K562 (cell line): ENCODE measurements at regions not wholly inside any gene's neighbourhood (a gene's known extent, or its start where the extent isn't known, plus 50 kb on each side); places are given as distances from the start of the nearest gene placed in this dataset.

Experiments
- CBFA2T2 ChIP-seq: fragments of 450-650 bp; conservative IDR thresholded peaks from 2 replicates; pipeline ENCODE4 v1.6.1; 2017; ENCODE audit warnings: mild to moderate bottlenecking
- CHD1 ChIP-seq: fragments of 200-600 bp; sonication (generic); IDR thresholded peaks from one replicate; pipeline ENCODE4 v1.6.1; 2012; ENCODE audit warnings: mild to moderate bottlenecking, moderate library complexity, low read length, inconsistent platforms
- ESRRB ChIP-seq: fragments of 250-450 bp; sonication (Bioruptor Pico); IDR thresholded peaks from 2 replicates; pipeline ENCODE4 v1.5.0; 2020; ENCODE audit warnings: mild to moderate bottlenecking, moderate library complexity, borderline replicate concordance
- NFRKB ChIP-seq: fragments of 450-650 bp; IDR thresholded peaks from 2 replicates; pipeline ENCODE4 v1.6.1; 2016; ENCODE audit warnings: low read depth
- PCBP1 ChIP-seq: fragments of 200-400 bp; formaldehyde crosslinking; IDR thresholded peaks from 2 replicates; pipeline ENCODE4 v1.6.1; 2018; ENCODE audit warnings: mild to moderate bottlenecking, low read depth, low read length; ENCODE audit not compliant: poor library complexity, severe bottlenecking
- POLR2A ChIP-seq: fragments of 450-650 bp; conservative IDR thresholded peaks from 2 replicates; pipeline ENCODE4 v1.6.1; 2016
- SIRT6 ChIP-seq: IDR thresholded peaks from one replicate; pipeline ENCODE4 v1.6.1; 2012; ENCODE audit warnings: low read depth, mild to moderate bottlenecking, control low read depth, inconsistent platforms, low read length, moderate library complexity
- SMC3 ChIP-seq: conservative IDR thresholded peaks from 2 replicates; pipeline ENCODE4 v1.6.1; 2011; ENCODE audit warnings: low read depth, low read length, improper control_type of control experiment; ENCODE audit not compliant: insufficient read depth
- SNIP1 ChIP-seq: fragments of 450-650 bp; IDR thresholded peaks from 2 replicates; pipeline ENCODE4 v1.7.1; 2017; ENCODE audit warnings: low read depth, mild to moderate bottlenecking
- TCF7 ChIP-seq: sonication (generic); IDR thresholded peaks from 2 replicates; pipeline ENCODE4 v1.6.1; 2016; ENCODE audit warnings: antibody characterized with exemption, borderline replicate concordance
- TF ChIP-seq, protein P1 (sequence below): fragments of 450-650 bp; conservative IDR thresholded peaks from 2 replicates; pipeline ENCODE4 v1.6.1; 2016; ENCODE audit warnings: missing genetic modification characterization, low read depth, mild to moderate bottlenecking, control low read depth, missing compliant biosample characterization
- TF ChIP-seq, protein P2 (sequence below): fragments of 200-600 bp; sonication (generic); IDR thresholded peaks from one replicate; pipeline ENCODE4 v1.6.1; 2012; ENCODE audit warnings: mild to moderate bottlenecking, low read depth, low read length, inconsistent platforms
- TF ChIP-seq, protein P3 (sequence below): fragments of 250-450 bp; sonication (Bioruptor Pico); IDR thresholded peaks from 2 replicates; pipeline ENCODE4 v1.5.0; 2021; ENCODE audit warnings: mild to moderate bottlenecking, borderline replicate concordance

DNA sequence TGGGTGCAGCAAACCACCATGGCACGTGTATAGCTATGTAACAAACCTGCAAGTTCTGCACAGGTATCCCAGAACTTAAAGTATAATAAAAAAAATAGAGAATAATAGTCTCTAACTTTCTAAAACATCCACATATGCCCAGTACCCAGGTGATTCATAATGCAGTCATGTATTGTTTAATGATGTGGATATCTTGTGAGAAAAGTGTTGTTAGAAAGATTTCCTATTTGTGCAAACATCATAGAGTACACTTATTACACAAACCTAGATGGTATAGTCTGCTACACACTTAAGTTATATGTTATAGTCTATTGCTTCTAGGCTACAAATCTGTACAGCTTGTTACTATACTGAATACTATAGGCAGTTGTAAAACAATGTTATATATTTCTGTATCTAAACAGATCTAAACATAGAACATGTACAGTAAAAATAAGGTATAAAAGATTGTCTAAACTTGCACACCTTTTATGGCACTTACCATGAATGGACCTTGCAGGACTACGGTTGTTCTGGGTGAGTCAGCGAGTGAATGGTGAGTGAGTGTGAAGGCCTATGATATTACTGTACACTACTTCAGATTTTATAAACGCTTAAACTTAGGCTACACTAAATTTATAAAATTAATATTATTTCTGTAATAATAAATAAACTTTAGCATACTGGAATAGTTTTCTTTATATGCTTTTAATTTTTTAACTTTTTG lies 232.2 kb upstream of the SLIT2 start:
- no peak for TF ChIP-seq SMC3
- TF ChIP-seq NFRKB, result no peak
- no peak for TF ChIP-seq ESRRB (CRISPR knock-in tag)
- no peak for TF ChIP-seq SIRT6
- no peak for TF ChIP-seq SNIP1
- TF ChIP-seq CHD1, result no peak
- no peak for TF ChIP-seq TCF7
- TF ChIP-seq, protein P1, sequence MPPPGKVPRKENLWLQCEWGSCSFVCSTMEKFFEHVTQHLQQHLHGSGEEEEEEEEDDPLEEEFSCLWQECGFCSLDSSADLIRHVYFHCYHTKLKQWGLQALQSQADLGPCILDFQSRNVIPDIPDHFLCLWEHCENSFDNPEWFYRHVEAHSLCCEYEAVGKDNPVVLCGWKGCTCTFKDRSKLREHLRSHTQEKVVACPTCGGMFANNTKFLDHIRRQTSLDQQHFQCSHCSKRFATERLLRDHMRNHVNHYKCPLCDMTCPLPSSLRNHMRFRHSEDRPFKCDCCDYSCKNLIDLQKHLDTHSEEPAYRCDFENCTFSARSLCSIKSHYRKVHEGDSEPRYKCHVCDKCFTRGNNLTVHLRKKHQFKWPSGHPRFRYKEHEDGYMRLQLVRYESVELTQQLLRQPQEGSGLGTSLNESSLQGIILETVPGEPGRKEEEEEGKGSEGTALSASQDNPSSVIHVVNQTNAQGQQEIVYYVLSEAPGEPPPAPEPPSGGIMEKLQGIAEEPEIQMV (tag), result no peak
- TF ChIP-seq, protein P2, sequence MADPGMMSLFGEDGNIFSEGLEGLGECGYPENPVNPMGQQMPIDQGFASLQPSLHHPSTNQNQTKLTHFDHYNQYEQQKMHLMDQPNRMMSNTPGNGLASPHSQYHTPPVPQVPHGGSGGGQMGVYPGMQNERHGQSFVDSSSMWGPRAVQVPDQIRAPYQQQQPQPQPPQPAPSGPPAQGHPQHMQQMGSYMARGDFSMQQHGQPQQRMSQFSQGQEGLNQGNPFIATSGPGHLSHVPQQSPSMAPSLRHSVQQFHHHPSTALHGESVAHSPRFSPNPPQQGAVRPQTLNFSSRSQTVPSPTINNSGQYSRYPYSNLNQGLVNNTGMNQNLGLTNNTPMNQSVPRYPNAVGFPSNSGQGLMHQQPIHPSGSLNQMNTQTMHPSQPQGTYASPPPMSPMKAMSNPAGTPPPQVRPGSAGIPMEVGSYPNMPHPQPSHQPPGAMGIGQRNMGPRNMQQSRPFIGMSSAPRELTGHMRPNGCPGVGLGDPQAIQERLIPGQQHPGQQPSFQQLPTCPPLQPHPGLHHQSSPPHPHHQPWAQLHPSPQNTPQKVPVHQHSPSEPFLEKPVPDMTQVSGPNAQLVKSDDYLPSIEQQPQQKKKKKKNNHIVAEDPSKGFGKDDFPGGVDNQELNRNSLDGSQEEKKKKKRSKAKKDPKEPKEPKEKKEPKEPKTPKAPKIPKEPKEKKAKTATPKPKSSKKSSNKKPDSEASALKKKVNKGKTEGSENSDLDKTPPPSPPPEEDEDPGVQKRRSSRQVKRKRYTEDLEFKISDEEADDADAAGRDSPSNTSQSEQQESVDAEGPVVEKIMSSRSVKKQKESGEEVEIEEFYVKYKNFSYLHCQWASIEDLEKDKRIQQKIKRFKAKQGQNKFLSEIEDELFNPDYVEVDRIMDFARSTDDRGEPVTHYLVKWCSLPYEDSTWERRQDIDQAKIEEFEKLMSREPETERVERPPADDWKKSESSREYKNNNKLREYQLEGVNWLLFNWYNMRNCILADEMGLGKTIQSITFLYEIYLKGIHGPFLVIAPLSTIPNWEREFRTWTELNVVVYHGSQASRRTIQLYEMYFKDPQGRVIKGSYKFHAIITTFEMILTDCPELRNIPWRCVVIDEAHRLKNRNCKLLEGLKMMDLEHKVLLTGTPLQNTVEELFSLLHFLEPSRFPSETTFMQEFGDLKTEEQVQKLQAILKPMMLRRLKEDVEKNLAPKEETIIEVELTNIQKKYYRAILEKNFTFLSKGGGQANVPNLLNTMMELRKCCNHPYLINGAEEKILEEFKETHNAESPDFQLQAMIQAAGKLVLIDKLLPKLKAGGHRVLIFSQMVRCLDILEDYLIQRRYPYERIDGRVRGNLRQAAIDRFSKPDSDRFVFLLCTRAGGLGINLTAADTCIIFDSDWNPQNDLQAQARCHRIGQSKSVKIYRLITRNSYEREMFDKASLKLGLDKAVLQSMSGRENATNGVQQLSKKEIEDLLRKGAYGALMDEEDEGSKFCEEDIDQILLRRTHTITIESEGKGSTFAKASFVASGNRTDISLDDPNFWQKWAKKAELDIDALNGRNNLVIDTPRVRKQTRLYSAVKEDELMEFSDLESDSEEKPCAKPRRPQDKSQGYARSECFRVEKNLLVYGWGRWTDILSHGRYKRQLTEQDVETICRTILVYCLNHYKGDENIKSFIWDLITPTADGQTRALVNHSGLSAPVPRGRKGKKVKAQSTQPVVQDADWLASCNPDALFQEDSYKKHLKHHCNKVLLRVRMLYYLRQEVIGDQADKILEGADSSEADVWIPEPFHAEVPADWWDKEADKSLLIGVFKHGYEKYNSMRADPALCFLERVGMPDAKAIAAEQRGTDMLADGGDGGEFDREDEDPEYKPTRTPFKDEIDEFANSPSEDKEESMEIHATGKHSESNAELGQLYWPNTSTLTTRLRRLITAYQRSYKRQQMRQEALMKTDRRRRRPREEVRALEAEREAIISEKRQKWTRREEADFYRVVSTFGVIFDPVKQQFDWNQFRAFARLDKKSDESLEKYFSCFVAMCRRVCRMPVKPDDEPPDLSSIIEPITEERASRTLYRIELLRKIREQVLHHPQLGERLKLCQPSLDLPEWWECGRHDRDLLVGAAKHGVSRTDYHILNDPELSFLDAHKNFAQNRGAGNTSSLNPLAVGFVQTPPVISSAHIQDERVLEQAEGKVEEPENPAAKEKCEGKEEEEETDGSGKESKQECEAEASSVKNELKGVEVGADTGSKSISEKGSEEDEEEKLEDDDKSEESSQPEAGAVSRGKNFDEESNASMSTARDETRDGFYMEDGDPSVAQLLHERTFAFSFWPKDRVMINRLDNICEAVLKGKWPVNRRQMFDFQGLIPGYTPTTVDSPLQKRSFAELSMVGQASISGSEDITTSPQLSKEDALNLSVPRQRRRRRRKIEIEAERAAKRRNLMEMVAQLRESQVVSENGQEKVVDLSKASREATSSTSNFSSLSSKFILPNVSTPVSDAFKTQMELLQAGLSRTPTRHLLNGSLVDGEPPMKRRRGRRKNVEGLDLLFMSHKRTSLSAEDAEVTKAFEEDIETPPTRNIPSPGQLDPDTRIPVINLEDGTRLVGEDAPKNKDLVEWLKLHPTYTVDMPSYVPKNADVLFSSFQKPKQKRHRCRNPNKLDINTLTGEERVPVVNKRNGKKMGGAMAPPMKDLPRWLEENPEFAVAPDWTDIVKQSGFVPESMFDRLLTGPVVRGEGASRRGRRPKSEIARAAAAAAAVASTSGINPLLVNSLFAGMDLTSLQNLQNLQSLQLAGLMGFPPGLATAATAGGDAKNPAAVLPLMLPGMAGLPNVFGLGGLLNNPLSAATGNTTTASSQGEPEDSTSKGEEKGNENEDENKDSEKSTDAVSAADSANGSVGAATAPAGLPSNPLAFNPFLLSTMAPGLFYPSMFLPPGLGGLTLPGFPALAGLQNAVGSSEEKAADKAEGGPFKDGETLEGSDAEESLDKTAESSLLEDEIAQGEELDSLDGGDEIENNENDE, result no peak
- TF ChIP-seq, protein P3, sequence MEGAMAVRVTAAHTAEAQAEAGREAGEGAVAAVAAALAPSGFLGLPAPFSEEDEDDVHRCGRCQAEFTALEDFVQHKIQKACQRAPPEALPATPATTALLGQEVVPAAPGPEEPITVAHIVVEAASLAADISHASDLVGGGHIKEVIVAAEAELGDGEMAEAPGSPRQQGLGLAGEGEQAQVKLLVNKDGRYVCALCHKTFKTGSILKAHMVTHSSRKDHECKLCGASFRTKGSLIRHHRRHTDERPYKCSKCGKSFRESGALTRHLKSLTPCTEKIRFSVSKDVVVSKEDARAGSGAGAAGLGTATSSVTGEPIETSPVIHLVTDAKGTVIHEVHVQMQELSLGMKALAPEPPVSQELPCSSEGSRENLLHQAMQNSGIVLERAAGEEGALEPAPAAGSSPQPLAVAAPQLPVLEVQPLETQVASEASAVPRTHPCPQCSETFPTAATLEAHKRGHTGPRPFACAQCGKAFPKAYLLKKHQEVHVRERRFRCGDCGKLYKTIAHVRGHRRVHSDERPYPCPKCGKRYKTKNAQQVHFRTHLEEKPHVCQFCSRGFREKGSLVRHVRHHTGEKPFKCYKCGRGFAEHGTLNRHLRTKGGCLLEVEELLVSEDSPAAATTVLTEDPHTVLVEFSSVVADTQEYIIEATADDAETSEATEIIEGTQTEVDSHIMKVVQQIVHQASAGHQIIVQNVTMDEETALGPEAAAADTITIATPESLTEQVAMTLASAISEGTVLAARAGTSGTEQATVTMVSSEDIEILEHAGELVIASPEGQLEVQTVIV (CRISPR knock-in tag), result no peak
- TF ChIP-seq POLR2A, result no peak
- TF ChIP-seq PCBP1, result no peak
- no peak for TF ChIP-seq CBFA2T2
